Limb (tissue), 2 donors: ENCODE measurements at regions not wholly inside any gene's neighbourhood (a gene's known extent, or its start where the extent isn't known, plus 50 kb on each side); places are given as distances from the start of the nearest gene placed in this dataset.
"Not testable (repeated sequence)": the region's sequence is repeated elsewhere in the genome, so short reads cannot be mapped to it uniquely, and the experiment has no call there.

Experiments used
- DNase-seq, 2 donors: peaks; one replicate each; pipeline ENCODE4 v3.0.0-alpha.2; 2016; ENCODE audit errors: extremely low spot score in 2 of 2

GRCh38 chr17:77840513-77841165, 117.9 kb upstream of the TNRC6C start:
- DNase-seq = no peak

GRCh38 chr17:77841742-77842527, 116.6 kb upstream of the TNRC6C start:
- no peak for DNase-seq

GRCh38 chr17:77842528-77843147, 115.9 kb upstream of the TNRC6C start:
- DNase-seq = no peak

- not testable (repeated sequence) for DNase-seq
These were observed 115.1 kb upstream of the TNRC6C start for GRCh38 chr17:77843255-77843895.

GRCh38 chr17:77843896-77844295, 114.6 kb upstream of the TNRC6C start:
- no peak for DNase-seq

- no peak for DNase-seq
These were observed 113.8 kb upstream of the TNRC6C start for GRCh38 chr17:77844681-77845080.

GRCh38 chr17:77845541-77846225, 112.8 kb upstream of the TNRC6C start:
- no peak for DNase-seq

- DNase-seq = no peak
These were observed 111.9 kb upstream of the TNRC6C start for GRCh38 chr17:77846531-77847085.

- no peak for DNase-seq
These were observed 111.0 kb upstream of the TNRC6C start for GRCh38 chr17:77847221-77848085.

GRCh38 chr17:77848257-77848656, 110.2 kb upstream of the TNRC6C start:
- no peak for DNase-seq

- no peak for DNase-seq
These were observed 109.3 kb upstream of the TNRC6C start for GRCh38 chr17:77849239-77849638.

- DNase-seq = no peak
These were observed 106.6 kb upstream of the TNRC6C start for GRCh38 chr17:77851921-77852320.

GRCh38 chr17:77852731-77853130, 105.8 kb upstream of the TNRC6C start:
- no peak for DNase-seq

- DNase-seq = no peak
These were observed 105.1 kb upstream of the TNRC6C start for GRCh38 chr17:77853191-77853977.

GRCh38 chr17:77854083-77854758, 104.3 kb upstream of the TNRC6C start:
- no peak for DNase-seq

- DNase-seq = no peak
These were observed 103.5 kb upstream of the TNRC6C start for GRCh38 chr17:77854759-77855745.

GRCh38 chr17:77856551-77857305, 101.8 kb upstream of the TNRC6C start:
- DNase-seq = no peak
